GM23338 (cell line): ENCODE measurements at regions not wholly inside any gene's neighbourhood (a gene's known extent, or its start where the extent isn't known, plus 50 kb on each side); places are given as distances from the start of the nearest gene placed in this dataset.

Experiments used
- ATAC-seq: fragments of 200-7000 bp; cut with Tn5 transposase; 3 replicates; pipeline ENCODE4 v1.9.1; 2020
- DNase-seq: peaks from one replicate; pipeline ENCODE4 v3.0.0-alpha.2; 2015; ENCODE audit warnings: low spot score
- H2AFZ ChIP-seq: fragments of 200-600 bp; sonication (generic); 2 replicates; pipeline ENCODE4 v1.8.0; 2016; ENCODE audit warnings: antibody characterized with exemption, mild to moderate bottlenecking, moderate library complexity
- H3F3A ChIP-seq: fragments of 200-600 bp; sonication (generic); replicated peaks from 2 replicates; pipeline ENCODE4 v1.8.0; 2017; ENCODE audit warnings: antibody characterized with exemption, mixed run types, low read depth
- H3K27ac ChIP-seq: fragments of 200-600 bp; sonication (generic); 2 replicates; pipeline ENCODE4 v1.6.1; 2016; ENCODE audit warnings: low read depth
- H3K27me3 ChIP-seq: fragments of 200-600 bp; sonication (generic); 2 replicates; pipeline ENCODE4 v1.8.0; 2016; ENCODE audit warnings: mild to moderate bottlenecking, mixed run types, moderate library complexity; ENCODE audit not compliant: insufficient read depth
- H3K36me3 ChIP-seq: fragments of 200-600 bp; sonication (generic); 2 replicates; pipeline ENCODE4 v1.8.0; 2016; ENCODE audit warnings: mild to moderate bottlenecking; ENCODE audit not compliant: insufficient read depth
- H3K4me1 ChIP-seq: fragments of 200-600 bp; sonication (generic); 2 replicates; pipeline ENCODE4 v1.8.0; 2016; ENCODE audit warnings: mild to moderate bottlenecking, moderate library complexity; ENCODE audit not compliant: insufficient read depth
- H3K4me2 ChIP-seq: fragments of 200-600 bp; sonication (generic); 2 replicates; pipeline ENCODE4 v1.7.1; 2017; ENCODE audit warnings: mixed run types
- H3K4me3 ChIP-seq: fragments of 200-600 bp; sonication (generic); 2 replicates; pipeline ENCODE4 v1.6.1; 2016; ENCODE audit warnings: mixed run types
- H3K79me2 ChIP-seq: fragments of 200-600 bp; sonication (generic); replicated peaks from 2 replicates; pipeline ENCODE4 v1.8.0; 2017; ENCODE audit warnings: mild to moderate bottlenecking; ENCODE audit not compliant: insufficient read depth
- H3K9me2 ChIP-seq: fragments of 200-600 bp; sonication (generic); 2 replicates; pipeline ENCODE4 v1.8.0; 2017; ENCODE audit not compliant: insufficient read depth
- H4K20me1 ChIP-seq: fragments of 200-600 bp; sonication (generic); replicated peaks from 2 replicates; pipeline ENCODE4 v1.8.0; 2017; ENCODE audit warnings: mild to moderate bottlenecking; ENCODE audit not compliant: insufficient read depth
- H3K27ac Mint-ChIP-seq: 2 replicates; pipeline ENCODE4 v1.8.0; 2020; ENCODE audit warnings: inconsistent platforms, mild to moderate bottlenecking, moderate library complexity, mixed read lengths
- H3K27me3 Mint-ChIP-seq: 3 replicates; pipeline ENCODE4 v1.8.0; 2022; ENCODE audit warnings: low read depth, mild to moderate bottlenecking, moderate library complexity, mixed read lengths, inconsistent platforms; ENCODE audit not compliant: insufficient read depth, poor library complexity
- H3K36me3 Mint-ChIP-seq: 3 replicates; pipeline ENCODE4 v1.8.0; 2021; ENCODE audit warnings: low read depth, mild to moderate bottlenecking, inconsistent platforms, moderate library complexity, mixed read lengths
- H3K4me1 Mint-ChIP-seq: 3 replicates; pipeline ENCODE4 v1.8.0; 2020; ENCODE audit warnings: mild to moderate bottlenecking, inconsistent platforms, mixed read lengths
- H3K4me3 Mint-ChIP-seq: 3 replicates; pipeline ENCODE4 v1.8.0; 2021; ENCODE audit warnings: moderate library complexity, mild to moderate bottlenecking, inconsistent platforms, mixed read lengths
- H3K9me3 Mint-ChIP-seq: 3 replicates; pipeline ENCODE4 v1.8.0; 2020; ENCODE audit warnings: moderate library complexity, mild to moderate bottlenecking, inconsistent platforms, mixed read lengths
- CREB1 ChIP-seq: fragments of 250-450 bp; sonication (Bioruptor Pico); IDR thresholded peaks from 2 replicates; pipeline ENCODE4 v1.5.0; 2020; ENCODE audit warnings: low read depth, mild to moderate bottlenecking, moderate library complexity
- ETS1 ChIP-seq: IDR thresholded peaks from 2 replicates; pipeline ENCODE4 v1.6.1; 2016; ENCODE audit warnings: antibody characterized with exemption
- EZH2 ChIP-seq: fragments of 200-600 bp; sonication (generic); IDR thresholded peaks from one replicate; pipeline ENCODE4 v1.8.0; 2017; ENCODE audit warnings: antibody characterized with exemption, mild to moderate bottlenecking, low read depth; ENCODE audit not compliant: unreplicated experiment
- EZH2phosphoT487 ChIP-seq: fragments of 200-600 bp; sonication (generic); IDR thresholded peaks from one replicate; pipeline ENCODE4 v1.8.1; 2018; ENCODE audit warnings: antibody characterized with exemption; ENCODE audit not compliant: unreplicated experiment
- JUNB ChIP-seq: IDR thresholded peaks from one replicate; pipeline ENCODE4 v1.6.1; 2016; ENCODE audit warnings: antibody characterized with exemption; ENCODE audit not compliant: unreplicated experiment
- NANOG ChIP-seq: IDR thresholded peaks from 2 replicates; pipeline ENCODE4 v1.6.1; 2016; ENCODE audit warnings: antibody characterized with exemption, borderline replicate concordance
- POLR2AphosphoS5 ChIP-seq: IDR thresholded peaks from 2 replicates; pipeline ENCODE4 v1.6.1; 2016; ENCODE audit warnings: antibody characterized with exemption, low read depth
- REST ChIP-seq: IDR thresholded peaks from one replicate; pipeline ENCODE4 v1.6.1; 2018; ENCODE audit warnings: antibody characterized with exemption; ENCODE audit not compliant: unreplicated experiment
- STAT1 ChIP-seq: IDR thresholded peaks from one replicate; pipeline ENCODE4 v1.6.1; 2016; ENCODE audit warnings: antibody characterized with exemption; ENCODE audit not compliant: unreplicated experiment
- ZNF114 ChIP-seq: fragments of 250-450 bp; sonication (Bioruptor Pico); IDR thresholded peaks from 2 replicates; pipeline ENCODE4 v1.5.0; 2020; ENCODE audit warnings: mild to moderate bottlenecking, moderate library complexity
- ZNF331 ChIP-seq: fragments of 250-450 bp; sonication (Bioruptor Pico); IDR thresholded peaks from 2 replicates; pipeline ENCODE4 v1.5.0; 2020; ENCODE audit warnings: low read depth, mild to moderate bottlenecking, moderate library complexity
- TF ChIP-seq, protein P1 (sequence below), 2 experiments: fragments of 200-600 bp in 1 of 2; sonication (generic) in 1 of 2; conservative IDR thresholded peaks; 2 replicates each; pipeline versions ENCODE4 v1.5.1 to v1.6.1; 2016 to 2017; ENCODE audit warnings: antibody characterized with exemption in 2 of 2, low read depth in 2 of 2, mild to moderate bottlenecking in 2 of 2, moderate library complexity in 1 of 2
- TF ChIP-seq, protein P2 (sequence below): fragments of 250-450 bp; sonication (Bioruptor Pico); IDR thresholded peaks from 2 replicates; pipeline ENCODE4 v1.5.0; 2020; ENCODE audit warnings: mild to moderate bottlenecking, moderate library complexity

GRCh38 chr14:89657014-89657413 lies 240.0 kb upstream of the FOXN3 start:
- Histone ChIP-seq H3K4me1 (peaks cover 6% of the 10 kb centered on the region; the same call in 1 of the 2 replicates), H3K9me2 (peaks cover 8% of the 10 kb centered on the region; the same call in 1 of the 2 replicates), H4K20me1 (no peaks in the 10 kb centered on the region), H3K36me3 (no peaks in the 10 kb centered on the region), H3K27me3 (no peaks in the 10 kb centered on the region), H3K4me3 (no peak overlapping the region), H3K79me2 (no peaks in the 10 kb centered on the region), H3F3A (no peaks in the 10 kb centered on the region), H3K4me2 (no peak overlapping the region), H2AFZ (no peak overlapping the region), H3K27ac (no peak overlapping the region)
- no peak overlapping the region for H3K4me3 Mint-ChIP-seq
- TF ChIP-seq ZNF114 (CRISPR knock-in tag) (no peak), EZH2phosphoT487 (no peak), JUNB (no peak), REST (no peak), NANOG (no peak), EZH2 (no peak), POLR2AphosphoS5 (no peak), STAT1 (no peak), CREB1 (CRISPR knock-in tag) (no peak), ETS1 (no peak), ZNF331 (CRISPR knock-in tag) (no peak)
- TF ChIP-seq, protein P1, sequence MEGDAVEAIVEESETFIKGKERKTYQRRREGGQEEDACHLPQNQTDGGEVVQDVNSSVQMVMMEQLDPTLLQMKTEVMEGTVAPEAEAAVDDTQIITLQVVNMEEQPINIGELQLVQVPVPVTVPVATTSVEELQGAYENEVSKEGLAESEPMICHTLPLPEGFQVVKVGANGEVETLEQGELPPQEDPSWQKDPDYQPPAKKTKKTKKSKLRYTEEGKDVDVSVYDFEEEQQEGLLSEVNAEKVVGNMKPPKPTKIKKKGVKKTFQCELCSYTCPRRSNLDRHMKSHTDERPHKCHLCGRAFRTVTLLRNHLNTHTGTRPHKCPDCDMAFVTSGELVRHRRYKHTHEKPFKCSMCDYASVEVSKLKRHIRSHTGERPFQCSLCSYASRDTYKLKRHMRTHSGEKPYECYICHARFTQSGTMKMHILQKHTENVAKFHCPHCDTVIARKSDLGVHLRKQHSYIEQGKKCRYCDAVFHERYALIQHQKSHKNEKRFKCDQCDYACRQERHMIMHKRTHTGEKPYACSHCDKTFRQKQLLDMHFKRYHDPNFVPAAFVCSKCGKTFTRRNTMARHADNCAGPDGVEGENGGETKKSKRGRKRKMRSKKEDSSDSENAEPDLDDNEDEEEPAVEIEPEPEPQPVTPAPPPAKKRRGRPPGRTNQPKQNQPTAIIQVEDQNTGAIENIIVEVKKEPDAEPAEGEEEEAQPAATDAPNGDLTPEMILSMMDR (conservative IDR thresholded peaks at IDR 0.05; ENCODE audit: low read depth in 2 of 2) = no peak
- TF ChIP-seq, protein P2, sequence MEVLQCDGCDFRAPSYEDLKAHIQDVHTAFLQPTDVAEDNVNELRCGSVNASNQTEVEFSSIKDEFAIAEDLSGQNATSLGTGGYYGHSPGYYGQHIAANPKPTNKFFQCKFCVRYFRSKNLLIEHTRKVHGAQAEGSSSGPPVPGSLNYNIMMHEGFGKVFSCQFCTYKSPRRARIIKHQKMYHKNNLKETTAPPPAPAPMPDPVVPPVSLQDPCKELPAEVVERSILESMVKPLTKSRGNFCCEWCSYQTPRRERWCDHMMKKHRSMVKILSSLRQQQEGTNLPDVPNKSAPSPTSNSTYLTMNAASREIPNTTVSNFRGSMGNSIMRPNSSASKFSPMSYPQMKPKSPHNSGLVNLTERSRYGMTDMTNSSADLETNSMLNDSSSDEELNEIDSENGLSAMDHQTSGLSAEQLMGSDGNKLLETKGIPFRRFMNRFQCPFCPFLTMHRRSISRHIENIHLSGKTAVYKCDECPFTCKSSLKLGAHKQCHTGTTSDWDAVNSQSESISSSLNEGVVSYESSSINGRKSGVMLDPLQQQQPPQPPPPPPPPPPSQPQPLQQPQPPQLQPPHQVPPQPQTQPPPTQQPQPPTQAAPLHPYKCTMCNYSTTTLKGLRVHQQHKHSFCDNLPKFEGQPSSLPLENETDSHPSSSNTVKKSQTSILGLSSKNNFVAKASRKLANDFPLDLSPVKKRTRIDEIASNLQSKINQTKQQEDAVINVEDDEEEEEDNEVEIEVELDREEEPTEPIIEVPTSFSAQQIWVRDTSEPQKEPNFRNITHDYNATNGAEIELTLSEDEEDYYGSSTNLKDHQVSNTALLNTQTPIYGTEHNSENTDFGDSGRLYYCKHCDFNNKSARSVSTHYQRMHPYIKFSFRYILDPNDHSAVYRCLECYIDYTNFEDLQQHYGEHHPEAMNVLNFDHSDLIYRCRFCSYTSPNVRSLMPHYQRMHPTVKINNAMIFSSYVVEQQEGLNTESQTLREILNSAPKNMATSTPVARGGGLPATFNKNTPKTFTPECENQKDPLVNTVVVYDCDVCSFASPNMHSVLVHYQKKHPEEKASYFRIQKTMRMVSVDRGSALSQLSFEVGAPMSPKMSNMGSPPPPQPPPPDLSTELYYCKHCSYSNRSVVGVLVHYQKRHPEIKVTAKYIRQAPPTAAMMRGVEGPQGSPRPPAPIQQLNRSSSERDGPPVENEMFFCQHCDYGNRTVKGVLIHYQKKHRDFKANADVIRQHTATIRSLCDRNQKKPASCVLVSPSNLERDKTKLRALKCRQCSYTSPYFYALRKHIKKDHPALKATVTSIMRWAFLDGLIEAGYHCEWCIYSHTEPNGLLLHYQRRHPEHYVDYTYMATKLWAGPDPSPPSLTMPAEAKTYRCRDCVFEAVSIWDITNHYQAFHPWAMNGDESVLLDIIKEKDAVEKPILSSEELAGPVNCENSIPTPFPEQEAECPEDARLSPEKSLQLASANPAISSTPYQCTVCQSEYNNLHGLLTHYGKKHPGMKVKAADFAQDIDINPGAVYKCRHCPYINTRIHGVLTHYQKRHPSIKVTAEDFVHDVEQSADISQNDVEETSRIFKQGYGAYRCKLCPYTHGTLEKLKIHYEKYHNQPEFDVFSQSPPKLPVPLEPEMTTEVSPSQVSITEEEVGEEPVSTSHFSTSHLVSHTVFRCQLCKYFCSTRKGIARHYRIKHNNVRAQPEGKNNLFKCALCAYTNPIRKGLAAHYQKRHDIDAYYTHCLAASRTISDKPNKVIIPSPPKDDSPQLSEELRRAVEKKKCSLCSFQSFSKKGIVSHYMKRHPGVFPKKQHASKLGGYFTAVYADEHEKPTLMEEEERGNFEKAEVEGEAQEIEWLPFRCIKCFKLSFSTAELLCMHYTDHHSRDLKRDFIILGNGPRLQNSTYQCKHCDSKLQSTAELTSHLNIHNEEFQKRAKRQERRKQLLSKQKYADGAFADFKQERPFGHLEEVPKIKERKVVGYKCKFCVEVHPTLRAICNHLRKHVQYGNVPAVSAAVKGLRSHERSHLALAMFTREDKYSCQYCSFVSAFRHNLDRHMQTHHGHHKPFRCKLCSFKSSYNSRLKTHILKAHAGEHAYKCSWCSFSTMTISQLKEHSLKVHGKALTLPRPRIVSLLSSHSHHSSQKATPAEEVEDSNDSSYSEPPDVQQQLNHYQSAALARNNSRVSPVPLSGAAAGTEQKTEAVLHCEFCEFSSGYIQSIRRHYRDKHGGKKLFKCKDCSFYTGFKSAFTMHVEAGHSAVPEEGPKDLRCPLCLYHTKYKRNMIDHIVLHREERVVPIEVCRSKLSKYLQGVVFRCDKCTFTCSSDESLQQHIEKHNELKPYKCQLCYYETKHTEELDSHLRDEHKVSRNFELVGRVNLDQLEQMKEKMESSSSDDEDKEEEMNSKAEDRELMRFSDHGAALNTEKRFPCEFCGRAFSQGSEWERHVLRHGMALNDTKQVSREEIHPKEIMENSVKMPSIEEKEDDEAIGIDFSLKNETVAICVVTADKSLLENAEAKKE (CRISPR knock-in tag) = no peak
- ATAC-seq (no peak), DNase-seq (no peak)
- H3K4me1 Mint-ChIP-seq = peaks cover 7% of the 10 kb centered on the region
- H3K27ac Mint-ChIP-seq = no peak overlapping the region
- H3K36me3 Mint-ChIP-seq = peaks cover 12% of the 10 kb centered on the region
- peaks cover 9% of the 10 kb centered on the region; the same call in 2 of the 3 replicates for H3K9me3 Mint-ChIP-seq
- no peaks in the 10 kb centered on the region for H3K27me3 Mint-ChIP-seq
